GM23338 (cell line): ENCODE measurements at regions not wholly inside any gene's neighbourhood (a gene's known extent, or its start where the extent isn't known, plus 50 kb on each side); places are given as distances from the start of the nearest gene placed in this dataset.

Experiments
- ATAC-seq: fragments of 200-7000 bp; cut with Tn5 transposase; 3 replicates; pipeline ENCODE4 v1.9.1; 2020
- DNase-seq: peaks from one replicate; pipeline ENCODE4 v3.0.0-alpha.2; 2015; ENCODE audit warnings: low spot score
- H2AFZ ChIP-seq: fragments of 200-600 bp; sonication (generic); 2 replicates; pipeline ENCODE4 v1.8.0; 2016; ENCODE audit warnings: antibody characterized with exemption, mild to moderate bottlenecking, moderate library complexity
- H3F3A ChIP-seq: fragments of 200-600 bp; sonication (generic); replicated peaks from 2 replicates; pipeline ENCODE4 v1.8.0; 2017; ENCODE audit warnings: antibody characterized with exemption, mixed run types, low read depth
- H3K27ac ChIP-seq: fragments of 200-600 bp; sonication (generic); 2 replicates; pipeline ENCODE4 v1.6.1; 2016; ENCODE audit warnings: low read depth
- H3K27me3 ChIP-seq: fragments of 200-600 bp; sonication (generic); 2 replicates; pipeline ENCODE4 v1.8.0; 2016; ENCODE audit warnings: mild to moderate bottlenecking, mixed run types, moderate library complexity; ENCODE audit not compliant: insufficient read depth
- H3K36me3 ChIP-seq: fragments of 200-600 bp; sonication (generic); 2 replicates; pipeline ENCODE4 v1.8.0; 2016; ENCODE audit warnings: mild to moderate bottlenecking; ENCODE audit not compliant: insufficient read depth
- H3K4me1 ChIP-seq: fragments of 200-600 bp; sonication (generic); 2 replicates; pipeline ENCODE4 v1.8.0; 2016; ENCODE audit warnings: mild to moderate bottlenecking, moderate library complexity; ENCODE audit not compliant: insufficient read depth
- H3K4me2 ChIP-seq: fragments of 200-600 bp; sonication (generic); 2 replicates; pipeline ENCODE4 v1.7.1; 2017; ENCODE audit warnings: mixed run types
- H3K4me3 ChIP-seq: fragments of 200-600 bp; sonication (generic); 2 replicates; pipeline ENCODE4 v1.6.1; 2016; ENCODE audit warnings: mixed run types
- H3K79me2 ChIP-seq: fragments of 200-600 bp; sonication (generic); replicated peaks from 2 replicates; pipeline ENCODE4 v1.8.0; 2017; ENCODE audit warnings: mild to moderate bottlenecking; ENCODE audit not compliant: insufficient read depth
- H3K9me2 ChIP-seq: fragments of 200-600 bp; sonication (generic); 2 replicates; pipeline ENCODE4 v1.8.0; 2017; ENCODE audit not compliant: insufficient read depth
- H4K20me1 ChIP-seq: fragments of 200-600 bp; sonication (generic); replicated peaks from 2 replicates; pipeline ENCODE4 v1.8.0; 2017; ENCODE audit warnings: mild to moderate bottlenecking; ENCODE audit not compliant: insufficient read depth
- H3K27ac Mint-ChIP-seq: 2 replicates; pipeline ENCODE4 v1.8.0; 2020; ENCODE audit warnings: inconsistent platforms, mild to moderate bottlenecking, moderate library complexity, mixed read lengths
- H3K27me3 Mint-ChIP-seq: 3 replicates; pipeline ENCODE4 v1.8.0; 2022; ENCODE audit warnings: low read depth, mild to moderate bottlenecking, moderate library complexity, mixed read lengths, inconsistent platforms; ENCODE audit not compliant: insufficient read depth, poor library complexity
- H3K36me3 Mint-ChIP-seq: 3 replicates; pipeline ENCODE4 v1.8.0; 2021; ENCODE audit warnings: low read depth, mild to moderate bottlenecking, inconsistent platforms, moderate library complexity, mixed read lengths
- H3K4me1 Mint-ChIP-seq: 3 replicates; pipeline ENCODE4 v1.8.0; 2020; ENCODE audit warnings: mild to moderate bottlenecking, inconsistent platforms, mixed read lengths
- H3K4me3 Mint-ChIP-seq: 3 replicates; pipeline ENCODE4 v1.8.0; 2021; ENCODE audit warnings: moderate library complexity, mild to moderate bottlenecking, inconsistent platforms, mixed read lengths
- H3K9me3 Mint-ChIP-seq: 3 replicates; pipeline ENCODE4 v1.8.0; 2020; ENCODE audit warnings: moderate library complexity, mild to moderate bottlenecking, inconsistent platforms, mixed read lengths
- CTCF ChIP-seq, 2 experiments: fragments of 200-600 bp in 1 of 2; sonication (generic) in 1 of 2; conservative IDR thresholded peaks; 2 replicates each; pipeline versions ENCODE4 v1.5.1 to v1.6.1; 2016 to 2017; ENCODE audit warnings: antibody characterized with exemption in 2 of 2, low read depth in 2 of 2, mild to moderate bottlenecking in 2 of 2, moderate library complexity in 1 of 2
- ETS1 ChIP-seq: IDR thresholded peaks from 2 replicates; pipeline ENCODE4 v1.6.1; 2016; ENCODE audit warnings: antibody characterized with exemption
- EZH2 ChIP-seq: fragments of 200-600 bp; sonication (generic); IDR thresholded peaks from one replicate; pipeline ENCODE4 v1.8.0; 2017; ENCODE audit warnings: antibody characterized with exemption, mild to moderate bottlenecking, low read depth; ENCODE audit not compliant: unreplicated experiment
- TF ChIP-seq, protein P1 (sequence below): fragments of 250-450 bp; sonication (Bioruptor Pico); IDR thresholded peaks from 2 replicates; pipeline ENCODE4 v1.5.0; 2020; ENCODE audit warnings: mild to moderate bottlenecking, moderate library complexity

DNA sequence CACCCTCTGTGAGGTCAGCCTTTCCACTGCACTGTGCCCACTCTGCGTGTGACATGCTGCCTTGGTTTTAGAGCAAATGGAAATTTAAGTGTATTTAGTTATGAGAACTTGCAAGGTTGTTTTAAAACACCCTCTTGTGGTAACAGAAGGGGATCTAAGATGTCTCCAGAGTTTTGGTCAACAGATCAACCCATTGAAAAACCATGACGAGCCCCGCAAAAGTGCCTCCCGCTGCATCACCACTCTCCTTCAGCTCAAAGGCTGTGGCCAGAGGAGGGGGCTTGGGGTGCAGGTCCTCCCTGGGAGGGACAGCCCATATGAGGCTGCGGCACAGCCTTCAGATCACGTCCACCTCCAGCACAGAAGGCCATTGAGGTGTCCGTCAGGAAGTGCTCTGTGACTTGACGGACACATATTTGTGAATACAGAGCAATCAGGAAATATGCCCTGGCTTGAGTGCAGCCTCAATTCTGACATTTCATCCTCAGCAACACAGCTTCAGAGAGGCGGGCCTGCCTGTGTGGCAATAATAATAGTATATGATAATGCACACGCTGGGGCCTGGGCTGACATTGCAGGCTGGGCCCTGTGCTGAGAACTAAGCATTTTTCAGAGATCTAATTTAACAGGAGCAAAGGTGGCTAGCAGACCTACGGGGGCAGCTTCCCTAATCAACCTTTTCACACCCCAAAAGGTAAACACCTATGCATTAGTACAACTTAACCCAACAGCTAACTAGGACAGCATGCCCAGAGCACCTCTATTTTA is 213.9 kb downstream of the ANAPC1 start:
- peaks cover 45% of the 10 kb centered on the region for H3K9me3 Mint-ChIP-seq
- Histone ChIP-seq H3K36me3 (no peaks in the 10 kb centered on the region), H3K4me2 (no peak overlapping the region), H3K27me3 (no peaks in the 10 kb centered on the region), H3K27ac (no peak overlapping the region), H4K20me1 (no peaks in the 10 kb centered on the region), H3K9me2 (peaks cover 14% of the 10 kb centered on the region; the same call in 1 of the 2 replicates), H3F3A (no peaks in the 10 kb centered on the region), H3K4me3 (no peak overlapping the region), H3K79me2 (no peaks in the 10 kb centered on the region), H3K4me1 (no peaks in the 10 kb centered on the region), H2AFZ (no peak overlapping the region)
- ATAC-seq: no peak
- TF ChIP-seq CTCF (conservative IDR thresholded peaks at IDR 0.05; ENCODE audit: low read depth in 2 of 2) (no peak), EZH2 (no peak)
- DNase-seq: no peak
- no peak overlapping the region for H3K27ac Mint-ChIP-seq
- H3K4me3 Mint-ChIP-seq: no peak overlapping the region
- H3K27me3 Mint-ChIP-seq: peaks cover 7% of the 10 kb centered on the region
- H3K4me1 Mint-ChIP-seq: no peaks in the 10 kb centered on the region; the same call in 2 of the 3 replicates
- peaks cover 28% of the 10 kb centered on the region for H3K36me3 Mint-ChIP-seq

DNA sequence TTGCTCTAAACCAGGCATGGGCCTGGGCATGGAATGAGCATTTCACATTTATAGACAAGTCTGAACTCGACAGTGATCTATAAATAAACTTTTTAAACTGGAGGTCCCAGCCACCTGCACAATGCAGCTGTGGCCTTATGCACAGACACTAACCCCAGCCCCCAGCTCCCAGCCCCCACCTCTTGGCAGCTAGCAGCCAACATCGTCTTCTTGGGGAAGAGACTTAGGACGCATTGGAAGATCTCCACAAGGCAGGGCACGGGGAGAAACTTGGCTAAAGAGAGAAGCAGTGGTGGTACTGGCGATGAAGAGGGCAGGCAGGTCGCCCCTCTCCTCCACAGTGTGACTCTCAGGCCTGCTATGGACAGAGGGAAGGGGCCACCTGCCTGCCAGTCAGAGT is 213.2 kb downstream of the ANAPC1 start:
- no peaks in the 10 kb centered on the region for H3K36me3 ChIP-seq
- H3K9me2 ChIP-seq: peaks cover 12% of the 10 kb centered on the region; the same call in 1 of the 2 replicates
- Mint-ChIP-seq H3K9me3 (peaks cover 45% of the 10 kb centered on the region), H3K4me1 (no peaks in the 10 kb centered on the region; the same call in 2 of the 3 replicates), H3K36me3 (peaks cover 28% of the 10 kb centered on the region), H3K27me3 (peaks cover 7% of the 10 kb centered on the region), H3K4me3 (no peak overlapping the region), H3K27ac (no peak overlapping the region)
- no peaks in the 10 kb centered on the region for H4K20me1 ChIP-seq
- no peak overlapping the region for H3K4me3 ChIP-seq
- TF ChIP-seq EZH2 (no peak), CTCF (conservative IDR thresholded peaks at IDR 0.05; ENCODE audit: low read depth in 2 of 2) (no peak), ETS1 (no peak)
- TF ChIP-seq, protein P1, sequence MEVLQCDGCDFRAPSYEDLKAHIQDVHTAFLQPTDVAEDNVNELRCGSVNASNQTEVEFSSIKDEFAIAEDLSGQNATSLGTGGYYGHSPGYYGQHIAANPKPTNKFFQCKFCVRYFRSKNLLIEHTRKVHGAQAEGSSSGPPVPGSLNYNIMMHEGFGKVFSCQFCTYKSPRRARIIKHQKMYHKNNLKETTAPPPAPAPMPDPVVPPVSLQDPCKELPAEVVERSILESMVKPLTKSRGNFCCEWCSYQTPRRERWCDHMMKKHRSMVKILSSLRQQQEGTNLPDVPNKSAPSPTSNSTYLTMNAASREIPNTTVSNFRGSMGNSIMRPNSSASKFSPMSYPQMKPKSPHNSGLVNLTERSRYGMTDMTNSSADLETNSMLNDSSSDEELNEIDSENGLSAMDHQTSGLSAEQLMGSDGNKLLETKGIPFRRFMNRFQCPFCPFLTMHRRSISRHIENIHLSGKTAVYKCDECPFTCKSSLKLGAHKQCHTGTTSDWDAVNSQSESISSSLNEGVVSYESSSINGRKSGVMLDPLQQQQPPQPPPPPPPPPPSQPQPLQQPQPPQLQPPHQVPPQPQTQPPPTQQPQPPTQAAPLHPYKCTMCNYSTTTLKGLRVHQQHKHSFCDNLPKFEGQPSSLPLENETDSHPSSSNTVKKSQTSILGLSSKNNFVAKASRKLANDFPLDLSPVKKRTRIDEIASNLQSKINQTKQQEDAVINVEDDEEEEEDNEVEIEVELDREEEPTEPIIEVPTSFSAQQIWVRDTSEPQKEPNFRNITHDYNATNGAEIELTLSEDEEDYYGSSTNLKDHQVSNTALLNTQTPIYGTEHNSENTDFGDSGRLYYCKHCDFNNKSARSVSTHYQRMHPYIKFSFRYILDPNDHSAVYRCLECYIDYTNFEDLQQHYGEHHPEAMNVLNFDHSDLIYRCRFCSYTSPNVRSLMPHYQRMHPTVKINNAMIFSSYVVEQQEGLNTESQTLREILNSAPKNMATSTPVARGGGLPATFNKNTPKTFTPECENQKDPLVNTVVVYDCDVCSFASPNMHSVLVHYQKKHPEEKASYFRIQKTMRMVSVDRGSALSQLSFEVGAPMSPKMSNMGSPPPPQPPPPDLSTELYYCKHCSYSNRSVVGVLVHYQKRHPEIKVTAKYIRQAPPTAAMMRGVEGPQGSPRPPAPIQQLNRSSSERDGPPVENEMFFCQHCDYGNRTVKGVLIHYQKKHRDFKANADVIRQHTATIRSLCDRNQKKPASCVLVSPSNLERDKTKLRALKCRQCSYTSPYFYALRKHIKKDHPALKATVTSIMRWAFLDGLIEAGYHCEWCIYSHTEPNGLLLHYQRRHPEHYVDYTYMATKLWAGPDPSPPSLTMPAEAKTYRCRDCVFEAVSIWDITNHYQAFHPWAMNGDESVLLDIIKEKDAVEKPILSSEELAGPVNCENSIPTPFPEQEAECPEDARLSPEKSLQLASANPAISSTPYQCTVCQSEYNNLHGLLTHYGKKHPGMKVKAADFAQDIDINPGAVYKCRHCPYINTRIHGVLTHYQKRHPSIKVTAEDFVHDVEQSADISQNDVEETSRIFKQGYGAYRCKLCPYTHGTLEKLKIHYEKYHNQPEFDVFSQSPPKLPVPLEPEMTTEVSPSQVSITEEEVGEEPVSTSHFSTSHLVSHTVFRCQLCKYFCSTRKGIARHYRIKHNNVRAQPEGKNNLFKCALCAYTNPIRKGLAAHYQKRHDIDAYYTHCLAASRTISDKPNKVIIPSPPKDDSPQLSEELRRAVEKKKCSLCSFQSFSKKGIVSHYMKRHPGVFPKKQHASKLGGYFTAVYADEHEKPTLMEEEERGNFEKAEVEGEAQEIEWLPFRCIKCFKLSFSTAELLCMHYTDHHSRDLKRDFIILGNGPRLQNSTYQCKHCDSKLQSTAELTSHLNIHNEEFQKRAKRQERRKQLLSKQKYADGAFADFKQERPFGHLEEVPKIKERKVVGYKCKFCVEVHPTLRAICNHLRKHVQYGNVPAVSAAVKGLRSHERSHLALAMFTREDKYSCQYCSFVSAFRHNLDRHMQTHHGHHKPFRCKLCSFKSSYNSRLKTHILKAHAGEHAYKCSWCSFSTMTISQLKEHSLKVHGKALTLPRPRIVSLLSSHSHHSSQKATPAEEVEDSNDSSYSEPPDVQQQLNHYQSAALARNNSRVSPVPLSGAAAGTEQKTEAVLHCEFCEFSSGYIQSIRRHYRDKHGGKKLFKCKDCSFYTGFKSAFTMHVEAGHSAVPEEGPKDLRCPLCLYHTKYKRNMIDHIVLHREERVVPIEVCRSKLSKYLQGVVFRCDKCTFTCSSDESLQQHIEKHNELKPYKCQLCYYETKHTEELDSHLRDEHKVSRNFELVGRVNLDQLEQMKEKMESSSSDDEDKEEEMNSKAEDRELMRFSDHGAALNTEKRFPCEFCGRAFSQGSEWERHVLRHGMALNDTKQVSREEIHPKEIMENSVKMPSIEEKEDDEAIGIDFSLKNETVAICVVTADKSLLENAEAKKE (CRISPR knock-in tag): no peak
- ATAC-seq: no peak
- H3K4me1 ChIP-seq: no peaks in the 10 kb centered on the region
- DNase-seq: no peak
- no peak overlapping the region for H3K4me2 ChIP-seq
- no peaks in the 10 kb centered on the region for H3F3A ChIP-seq
- H3K27ac ChIP-seq: no peak overlapping the region
- H3K79me2 ChIP-seq: no peaks in the 10 kb centered on the region
- H2AFZ ChIP-seq: no peak overlapping the region
- H3K27me3 ChIP-seq: no peaks in the 10 kb centered on the region
